ENCODE measurements at regions not wholly inside any gene's neighbourhood (a gene's known extent, or its start where the extent isn't known, plus 50 kb on each side); places are given as distances from the start of the nearest gene placed in this dataset.
"Not testable (repeated sequence)": the region's sequence is repeated elsewhere in the genome, so short reads cannot be mapped to it uniquely, and the experiment has no call there.

- no peak for TF ChIP-seq CTCF (IDR thresholded peaks at IDR 0.05; ENCODE audit: control insufficient read depth, insufficient read depth, low read depth, low read length, missing control alignments)
- no peak for DNase-seq (ENCODE audit: low read depth)
- no peak overlapping the region for H3K4me3 ChIP-seq (ENCODE audit: control insufficient read depth, low read depth, low read length)
Observed at GRCh38 chr12:131511803-131512561, 198.9 kb upstream of the SFSWAP start.

- no peak for TF ChIP-seq CTCF (IDR thresholded peaks at IDR 0.05; ENCODE audit: control insufficient read depth, insufficient read depth, low read depth, low read length, missing control alignments)
- H3K4me3 ChIP-seq (ENCODE audit: control insufficient read depth, low read depth, low read length), result no peak overlapping the region
- DNase-seq (ENCODE audit: low read depth), result no peak
Observed at GRCh38 chr12:131513606-131514005, 197.3 kb upstream of the SFSWAP start.

- DNase-seq (ENCODE audit: low read depth); H3K4me3 ChIP-seq (ENCODE audit: control insufficient read depth, low read depth, low read length): not testable (repeated sequence)
Observed at GRCh38 chr12:131520553-131520952, 190.3 kb upstream of the SFSWAP start.

- H3K4me3 ChIP-seq (ENCODE audit: control insufficient read depth, low read depth, low read length), result no peak overlapping the region
- TF ChIP-seq CTCF (IDR thresholded peaks at IDR 0.05; ENCODE audit: control insufficient read depth, insufficient read depth, low read depth, low read length, missing control alignments), result no peak
- DNase-seq (ENCODE audit: low read depth), result no peak
Observed at GRCh38 chr12:131521326-131521725, 189.6 kb upstream of the SFSWAP start.

- DNase-seq (ENCODE audit: low read depth), result no peak
- no peak for TF ChIP-seq CTCF (IDR thresholded peaks at IDR 0.05; ENCODE audit: control insufficient read depth, insufficient read depth, low read depth, low read length, missing control alignments)
Observed at GRCh38 chr12:131525795-131526508, 184.9 kb upstream of the SFSWAP start.

GRCh38 chr12:131527092-131527491 lies 183.8 kb upstream of the SFSWAP start:
- no peak overlapping the region for H3K4me3 ChIP-seq (ENCODE audit: control insufficient read depth, low read depth, low read length)
- no peak for DNase-seq (ENCODE audit: low read depth)
- no peak for TF ChIP-seq CTCF (IDR thresholded peaks at IDR 0.05; ENCODE audit: control insufficient read depth, insufficient read depth, low read depth, low read length, missing control alignments)

More at GRCh38 chr12:131525795-131526508, 184.9 kb upstream of the SFSWAP start:
- H3K4me3 ChIP-seq (ENCODE audit: control insufficient read depth, low read depth, low read length), result no peak overlapping the region

GRCh38 chr12:131527736-131528135 lies 183.2 kb upstream of the SFSWAP start:
- no peak for DNase-seq (ENCODE audit: low read depth)
- TF ChIP-seq CTCF (IDR thresholded peaks at IDR 0.05; ENCODE audit: control insufficient read depth, insufficient read depth, low read depth, low read length, missing control alignments), result no peak
- no peak overlapping the region for H3K4me3 ChIP-seq (ENCODE audit: control insufficient read depth, low read depth, low read length)
